T-helper 1 cell treated with Interleukin-12 subunit alpha and Interleukin-12 subunit beta and Interleukin-4 antibody, amounts not matched to agents 30 μg/mL and 1 μg/mL, for 36 hours (primary cell): ENCODE measurements at regions not wholly inside any gene's neighbourhood (a gene's known extent, or its start where the extent isn't known, plus 50 kb on each side); places are given as distances from the start of the nearest gene placed in this dataset.
"Not testable (repeated sequence)": the region's sequence is repeated elsewhere in the genome, so short reads cannot be mapped to it uniquely, and the experiment has no call there.

Source experiments
- H3K27ac Mint-ChIP-seq: one replicate; pipeline ENCODE4 v1.8.0; 2021; ENCODE audit warnings: mild to moderate bottlenecking, mixed read lengths
- H3K27me3 Mint-ChIP-seq: one replicate; pipeline ENCODE4 v1.8.0; 2021; ENCODE audit warnings: low read depth, mixed read lengths
- H3K36me3 Mint-ChIP-seq: one replicate; pipeline ENCODE4 v1.8.0; 2021; ENCODE audit warnings: low read depth, mixed read lengths
- H3K4me1 Mint-ChIP-seq: one replicate; pipeline ENCODE4 v1.8.0; 2021; ENCODE audit warnings: low read depth, mixed read lengths
- H3K4me3 Mint-ChIP-seq: one replicate; pipeline ENCODE4 v1.8.0; 2021; ENCODE audit warnings: mild to moderate bottlenecking, moderate library complexity, mixed read lengths
- H3K9me3 Mint-ChIP-seq: one replicate; pipeline ENCODE4 v1.8.0; 2021; ENCODE audit warnings: mixed read lengths

DNA sequence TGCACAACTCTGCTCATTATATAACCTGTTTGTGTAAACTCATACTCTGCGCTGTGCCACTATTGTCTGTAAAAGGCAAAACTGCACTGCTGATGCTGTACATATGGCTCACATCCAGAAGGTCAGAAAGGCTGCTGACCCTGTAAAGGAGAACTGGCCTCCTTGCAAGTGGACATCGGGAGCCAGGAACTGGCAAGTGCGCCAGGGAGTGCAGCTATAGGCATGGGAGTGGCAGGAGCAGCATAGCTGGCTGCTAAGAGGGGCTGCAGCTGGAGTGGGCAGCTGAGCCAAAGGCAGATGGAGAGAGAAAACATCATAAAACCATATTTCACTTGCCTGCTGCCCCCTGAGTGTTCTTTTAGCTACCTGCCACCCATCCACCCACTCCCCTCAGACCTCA is 2183.4 kb upstream of the ACO1 start:
- Mint-ChIP-seq H3K4me3 (no peak overlapping the region), H3K4me1 (no peaks in the 10 kb centered on the region), H3K9me3 (peaks cover 13% of the 10 kb centered on the region)

DNA sequence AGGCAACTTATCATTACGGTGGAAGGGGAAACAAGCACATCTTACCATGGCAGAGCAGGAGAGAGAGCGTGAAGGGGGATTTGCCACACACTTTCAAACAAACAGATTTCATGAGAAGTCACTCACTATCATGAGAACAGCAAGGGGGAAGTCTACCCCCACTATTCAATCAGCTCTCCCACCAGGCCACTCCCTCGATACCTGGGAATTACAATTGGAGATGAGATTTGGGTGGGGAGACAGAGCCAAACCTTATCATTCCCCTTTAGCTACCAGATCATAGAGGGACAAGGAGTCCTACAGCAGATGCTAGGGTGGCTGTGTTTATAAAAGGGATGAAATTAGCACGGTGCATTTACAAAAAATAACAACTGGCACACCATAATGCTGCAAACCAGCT is 2149.4 kb upstream of the ACO1 start:
- H3K27me3 Mint-ChIP-seq, result no peaks in the 10 kb centered on the region

More for the DNA sequence above, 2183.4 kb upstream of the ACO1 start:
- Mint-ChIP-seq H3K27ac (no peak overlapping the region), H3K27me3 (no peaks in the 10 kb centered on the region), H3K36me3 (no peaks in the 10 kb centered on the region)

DNA sequence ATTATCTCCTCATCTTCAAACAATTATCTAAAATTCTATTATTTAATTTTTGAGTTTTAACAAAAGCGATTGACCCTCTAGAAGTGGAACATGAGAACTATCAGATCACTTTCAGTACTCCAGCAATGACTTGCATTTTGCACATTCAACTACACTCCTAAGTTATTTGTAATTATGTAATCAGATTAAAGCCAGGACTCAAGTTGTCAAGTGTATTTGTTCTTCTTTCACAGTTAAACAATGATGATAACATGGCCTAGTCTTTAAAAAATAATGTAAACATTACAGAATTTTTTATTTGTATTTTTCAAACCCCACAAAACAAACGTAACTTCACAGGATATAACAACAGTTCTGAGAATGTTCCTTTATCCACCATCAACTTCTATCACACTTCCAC is 2148.9 kb upstream of the ACO1 start:
- H3K9me3 Mint-ChIP-seq, result no peaks in the 10 kb centered on the region
- no peak overlapping the region for H3K27ac Mint-ChIP-seq
- no peak overlapping the region for H3K4me3 Mint-ChIP-seq
- H3K27me3 Mint-ChIP-seq, result no peaks in the 10 kb centered on the region
- H3K36me3 Mint-ChIP-seq, result no peaks in the 10 kb centered on the region
- no peaks in the 10 kb centered on the region for H3K4me1 Mint-ChIP-seq

More for the DNA sequence above, 2149.4 kb upstream of the ACO1 start:
- Mint-ChIP-seq H3K9me3 (no peaks in the 10 kb centered on the region), H3K27ac (no peak overlapping the region), H3K4me3 (no peak overlapping the region), H3K4me1 (no peaks in the 10 kb centered on the region), H3K36me3 (no peaks in the 10 kb centered on the region)

DNA sequence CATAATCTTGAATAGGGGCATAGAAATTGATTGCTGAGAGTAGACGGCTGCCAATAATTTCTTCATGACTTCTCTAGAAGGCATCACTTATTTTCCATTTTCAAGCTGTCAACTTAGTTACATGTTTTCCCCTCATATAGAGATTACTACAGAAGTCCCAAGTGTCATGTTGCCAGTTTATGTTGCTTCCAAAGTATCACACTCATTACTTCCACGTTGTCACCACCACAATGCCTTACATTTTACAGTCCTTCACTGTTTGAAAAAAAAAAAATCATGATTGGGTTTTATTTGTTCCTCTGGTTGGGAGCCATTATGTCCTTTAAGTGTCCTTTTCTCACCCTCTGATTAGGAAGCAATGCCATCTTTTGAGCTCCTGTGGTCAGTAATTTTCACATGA is 2144.6 kb upstream of the ACO1 start:
- Mint-ChIP-seq H3K9me3 (no peaks in the 10 kb centered on the region), H3K4me1 (no peaks in the 10 kb centered on the region), H3K27me3 (no peaks in the 10 kb centered on the region), H3K27ac (no peak overlapping the region), H3K36me3 (no peaks in the 10 kb centered on the region), H3K4me3 (no peak overlapping the region)

DNA sequence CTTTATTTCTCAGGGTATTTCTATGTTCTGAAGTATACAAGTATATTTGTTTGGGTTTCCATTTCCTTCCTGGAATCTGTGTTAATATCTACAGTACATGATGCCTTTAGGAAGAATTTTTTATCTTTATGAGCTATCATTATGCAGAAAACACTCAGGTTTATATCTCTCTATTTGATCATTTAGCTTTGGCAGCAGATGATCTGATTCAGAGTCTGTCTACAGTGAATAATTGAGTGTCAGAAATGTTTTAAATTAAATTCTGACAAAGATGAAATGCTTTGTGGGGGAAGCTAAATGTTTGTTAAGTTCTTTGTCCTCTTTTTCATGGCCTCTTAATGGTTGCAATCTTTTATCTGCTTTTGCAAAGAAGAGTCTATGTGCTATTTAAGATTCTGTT is 2141.0 kb upstream of the ACO1 start:
- no peaks in the 10 kb centered on the region for H3K27me3 Mint-ChIP-seq
- no peak overlapping the region for H3K4me3 Mint-ChIP-seq
- no peaks in the 10 kb centered on the region for H3K36me3 Mint-ChIP-seq
- H3K27ac Mint-ChIP-seq, result no peak overlapping the region
- no peaks in the 10 kb centered on the region for H3K4me1 Mint-ChIP-seq
- no peaks in the 10 kb centered on the region for H3K9me3 Mint-ChIP-seq

DNA sequence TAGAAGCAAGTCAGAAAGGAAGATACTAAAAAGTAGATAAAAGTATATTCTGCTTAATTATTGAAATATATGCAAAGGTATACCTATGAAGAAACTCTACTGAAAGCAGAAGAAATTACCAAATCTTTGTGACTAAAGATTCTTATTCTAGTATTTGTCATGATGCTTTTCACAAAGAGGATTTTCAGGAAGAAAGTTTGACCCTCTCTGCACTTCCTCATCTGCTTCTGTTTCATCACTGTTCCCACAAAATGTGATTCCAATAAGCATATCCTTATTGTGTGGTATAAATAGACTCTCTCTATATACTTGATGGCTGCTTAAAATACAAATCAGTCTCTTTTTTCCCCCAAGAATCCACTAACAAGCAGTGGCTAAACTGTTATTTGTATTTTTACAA is 2139.6 kb upstream of the ACO1 start:
- Mint-ChIP-seq H3K4me1 (no peaks in the 10 kb centered on the region), H3K9me3 (no peaks in the 10 kb centered on the region), H3K36me3 (no peaks in the 10 kb centered on the region), H3K27ac (no peak overlapping the region), H3K4me3 (no peak overlapping the region), H3K27me3 (no peaks in the 10 kb centered on the region)

DNA sequence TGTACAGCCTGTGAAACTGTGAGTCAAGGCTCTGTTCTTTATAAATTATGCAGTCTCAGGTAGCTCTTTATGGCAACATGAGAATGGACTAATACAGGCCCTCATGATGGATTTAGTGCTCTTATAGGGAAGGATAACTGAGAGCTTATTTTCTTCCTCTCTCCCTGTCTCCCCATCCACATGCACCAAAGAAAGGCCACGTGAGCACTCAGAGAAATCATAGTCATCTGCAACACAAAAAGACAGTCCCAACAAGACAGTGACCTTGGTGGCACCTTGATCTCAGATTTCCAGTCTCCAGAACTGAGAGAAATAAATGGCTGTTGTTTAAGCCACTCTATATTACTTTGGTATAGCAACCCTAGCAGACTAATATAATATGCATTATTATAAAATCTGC is 2133.6 kb upstream of the ACO1 start:
- Mint-ChIP-seq H3K27ac (no peak overlapping the region), H3K4me1 (no peaks in the 10 kb centered on the region), H3K36me3 (no peaks in the 10 kb centered on the region), H3K4me3 (no peak overlapping the region), H3K27me3 (no peaks in the 10 kb centered on the region), H3K9me3 (no peaks in the 10 kb centered on the region)

DNA sequence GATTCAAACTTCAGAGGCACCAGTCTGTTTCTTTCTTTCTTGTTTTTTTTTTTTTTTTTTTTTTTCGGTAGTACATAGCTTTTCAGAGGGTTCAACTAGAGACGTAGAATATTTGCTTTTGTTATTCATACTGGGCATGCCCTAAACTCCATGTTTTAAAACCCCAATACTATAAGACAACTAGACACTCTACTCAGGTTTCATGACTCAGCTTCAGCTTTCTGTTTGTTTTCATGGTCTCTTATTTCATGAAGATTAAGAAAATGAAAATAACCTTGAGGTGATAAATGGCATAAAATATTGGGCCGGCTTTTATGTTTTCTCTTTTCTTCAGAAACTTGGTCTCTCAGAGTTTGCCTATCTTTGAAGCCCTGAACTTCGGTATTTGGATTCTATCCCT is 2126.3 kb upstream of the ACO1 start:
- H3K36me3 Mint-ChIP-seq, result no peaks in the 10 kb centered on the region
- H3K9me3 Mint-ChIP-seq, result peaks cover 6% of the 10 kb centered on the region
- H3K27me3 Mint-ChIP-seq, result no peaks in the 10 kb centered on the region
- no peaks in the 10 kb centered on the region for H3K4me1 Mint-ChIP-seq
- H3K27ac Mint-ChIP-seq, result no peak overlapping the region
- H3K4me3 Mint-ChIP-seq, result no peak overlapping the region

DNA sequence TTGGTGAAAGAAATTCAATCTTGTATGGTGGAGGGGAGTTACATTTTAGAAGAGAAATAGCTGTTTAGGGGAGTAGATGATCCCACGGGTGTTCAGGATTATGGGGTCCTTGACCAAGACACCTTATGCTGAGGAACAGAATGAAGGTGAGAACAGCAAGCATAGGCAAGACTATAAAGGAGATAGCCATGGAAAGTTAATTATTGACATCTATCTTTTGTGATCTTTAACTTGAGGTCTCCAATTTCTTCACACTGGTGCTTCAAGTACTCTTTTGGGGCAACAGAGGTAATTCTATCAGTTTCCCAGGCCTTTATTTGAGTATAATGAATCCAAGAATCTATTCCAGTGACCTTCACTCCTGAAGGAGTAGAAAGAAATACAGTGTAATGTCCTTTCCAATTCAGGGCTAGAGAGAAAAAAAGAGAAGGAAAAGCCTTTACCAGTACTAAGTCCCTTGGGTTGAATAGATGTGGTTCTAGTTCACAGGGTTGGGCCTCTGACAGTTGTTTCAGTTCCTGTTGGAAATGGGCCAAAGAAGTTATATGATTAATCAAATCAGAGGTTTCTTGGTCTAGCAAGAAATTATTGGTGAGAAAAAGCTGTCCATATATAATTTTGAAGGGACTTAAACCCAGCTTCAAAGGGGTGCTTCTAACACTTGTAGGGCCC is 2104.1 kb upstream of the ACO1 start:
- H3K27ac Mint-ChIP-seq, result no peak overlapping the region
- no peak overlapping the region for H3K4me3 Mint-ChIP-seq
- peaks cover 4% of the 10 kb centered on the region for H3K9me3 Mint-ChIP-seq
- H3K27me3 Mint-ChIP-seq, result no peaks in the 10 kb centered on the region
- no peaks in the 10 kb centered on the region for H3K4me1 Mint-ChIP-seq
- H3K36me3 Mint-ChIP-seq, result no peaks in the 10 kb centered on the region

DNA sequence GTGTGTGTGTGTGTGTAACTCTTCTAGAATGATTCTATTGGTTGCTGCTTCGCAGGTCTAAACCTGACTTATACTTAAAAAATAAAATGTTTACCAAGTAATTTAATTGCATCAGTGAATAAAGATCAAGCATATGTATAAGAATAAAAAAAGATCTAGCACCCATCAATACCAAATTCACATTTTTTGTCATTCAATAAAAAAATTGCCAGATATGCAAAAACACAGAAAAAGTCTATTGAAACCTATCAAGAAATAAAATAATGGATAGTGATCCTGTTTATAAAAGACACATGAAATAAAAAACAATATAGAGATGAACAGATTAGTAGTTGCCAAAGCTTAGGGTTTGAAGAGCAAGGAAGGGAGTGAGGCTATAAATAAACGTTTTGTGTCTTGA is 2095.0 kb upstream of the ACO1 start:
- H3K4me1 Mint-ChIP-seq, result no peaks in the 10 kb centered on the region
- no peaks in the 10 kb centered on the region for H3K36me3 Mint-ChIP-seq
- no peaks in the 10 kb centered on the region for H3K9me3 Mint-ChIP-seq
- no peak overlapping the region for H3K27ac Mint-ChIP-seq
- no peak overlapping the region for H3K4me3 Mint-ChIP-seq
- H3K27me3 Mint-ChIP-seq, result no peaks in the 10 kb centered on the region

DNA sequence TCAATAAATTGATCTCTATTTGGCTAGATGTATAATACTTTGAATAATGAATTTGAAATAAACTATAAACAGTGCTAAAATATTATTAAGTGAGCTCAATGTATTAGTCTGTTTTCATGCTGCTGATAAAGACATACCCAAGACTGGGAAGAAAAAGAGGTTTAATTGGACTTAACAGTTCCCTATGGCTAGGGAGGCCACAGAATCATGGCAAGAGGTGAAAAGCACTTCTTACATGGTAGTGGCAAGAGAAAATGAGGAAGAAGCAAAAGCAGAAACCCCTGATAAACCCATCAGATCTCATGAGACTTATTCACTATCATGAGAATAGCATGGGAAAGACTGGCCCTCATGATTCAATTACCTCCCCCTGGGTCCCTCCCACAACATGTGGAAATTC is 2092.4 kb upstream of the ACO1 start:
- H3K27me3 Mint-ChIP-seq, H3K9me3 Mint-ChIP-seq, H3K4me3 Mint-ChIP-seq, H3K4me1 Mint-ChIP-seq, H3K36me3 Mint-ChIP-seq, H3K27ac Mint-ChIP-seq: not testable (repeated sequence)

DNA sequence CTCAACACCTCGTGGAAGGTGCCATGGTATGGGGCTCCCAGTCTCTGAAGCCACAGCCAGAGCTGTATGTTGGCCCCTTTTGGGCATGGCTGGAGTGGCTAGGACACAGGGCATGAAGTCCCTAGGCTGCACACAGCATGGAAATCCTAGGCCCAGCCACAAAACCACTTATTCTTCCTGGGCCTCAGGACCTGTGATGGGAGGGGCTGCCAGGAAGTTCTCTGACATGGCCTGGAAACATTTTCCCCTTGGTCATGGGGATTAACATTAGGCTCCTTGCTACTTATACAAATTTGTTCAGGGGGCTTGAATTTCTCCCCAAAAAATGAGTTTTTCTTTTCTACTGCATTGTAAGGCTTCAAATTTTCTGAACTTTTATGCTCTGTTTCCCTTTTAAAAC is 2091.2 kb upstream of the ACO1 start:
- no peak overlapping the region for H3K4me3 Mint-ChIP-seq
- no peaks in the 10 kb centered on the region for H3K4me1 Mint-ChIP-seq
- H3K36me3 Mint-ChIP-seq, result no peaks in the 10 kb centered on the region
- H3K27ac Mint-ChIP-seq, result no peak overlapping the region
- H3K9me3 Mint-ChIP-seq, result no peaks in the 10 kb centered on the region
- H3K27me3 Mint-ChIP-seq, result no peaks in the 10 kb centered on the region

DNA sequence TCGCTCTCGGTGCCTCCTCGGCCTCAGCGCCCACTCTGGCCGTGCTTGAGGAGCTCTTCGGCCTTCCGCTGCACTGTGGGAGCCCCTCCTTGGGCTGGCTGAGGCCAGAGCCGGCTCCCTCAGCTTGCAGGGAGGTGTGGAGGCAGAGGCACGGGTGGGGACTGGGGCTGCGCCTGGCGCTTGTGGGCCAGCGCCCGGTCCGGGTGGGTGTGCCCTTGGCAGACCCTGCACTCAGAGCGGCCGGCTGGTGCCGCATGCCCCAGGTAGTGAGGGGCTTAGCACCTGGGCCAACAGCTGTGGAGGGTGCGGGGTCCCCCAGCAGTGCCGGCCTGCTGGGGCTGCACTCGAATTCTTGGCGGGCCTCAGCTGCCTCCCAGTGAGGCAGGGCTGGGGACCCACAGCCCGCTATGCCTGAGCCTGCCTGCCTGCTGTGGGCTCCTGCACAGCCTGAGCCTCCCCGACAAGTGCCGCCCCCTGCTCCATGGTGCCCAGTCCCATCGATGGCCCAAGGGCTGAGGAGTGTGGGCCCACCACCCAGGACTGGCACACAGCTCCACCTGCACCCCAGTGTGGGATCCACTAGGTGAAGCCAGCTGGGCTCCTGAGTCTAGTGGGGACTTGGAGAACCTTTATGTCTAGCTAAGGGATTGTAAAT is 2085.2 kb upstream of the ACO1 start:
- Mint-ChIP-seq H3K36me3 (no peaks in the 10 kb centered on the region), H3K4me1 (no peaks in the 10 kb centered on the region), H3K27ac (no peak overlapping the region), H3K27me3 (no peaks in the 10 kb centered on the region), H3K9me3 (no peaks in the 10 kb centered on the region), H3K4me3 (no peak overlapping the region)

DNA sequence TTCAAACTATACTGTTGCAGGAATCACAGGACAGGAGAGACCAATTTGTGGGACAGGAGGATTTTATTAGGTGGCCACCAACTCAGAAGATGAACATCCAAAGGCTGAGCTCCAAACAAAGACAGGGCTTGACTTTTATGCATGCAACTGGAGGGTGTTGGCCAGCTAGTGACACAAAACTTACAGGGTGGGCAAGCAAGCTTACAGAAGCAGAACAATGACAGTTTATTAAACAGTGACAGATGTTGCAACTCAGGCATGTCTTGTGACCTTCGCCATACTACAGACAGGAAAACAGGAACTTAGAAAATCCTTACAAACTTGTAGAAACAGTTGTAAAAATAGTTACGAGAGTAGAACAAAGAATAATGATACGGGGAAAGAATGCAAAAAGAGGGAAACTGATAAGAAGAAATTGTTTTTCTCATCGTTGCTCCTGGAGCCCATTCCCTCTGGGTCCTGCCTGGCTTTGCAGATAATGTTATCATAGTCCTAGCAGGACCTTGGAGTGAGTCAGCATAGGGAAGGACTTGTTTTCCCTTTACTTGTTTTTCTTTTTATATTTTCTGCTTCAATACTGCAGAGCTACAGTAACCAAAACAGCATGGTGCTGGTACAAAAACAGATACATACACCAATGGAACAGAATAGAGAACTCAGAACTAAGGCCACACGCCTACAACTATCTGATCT is 2083.0 kb upstream of the ACO1 start:
- H3K27ac Mint-ChIP-seq, result no peak overlapping the region
- no peak overlapping the region for H3K4me3 Mint-ChIP-seq
- H3K27me3 Mint-ChIP-seq, result no peaks in the 10 kb centered on the region
- no peaks in the 10 kb centered on the region for H3K9me3 Mint-ChIP-seq
- H3K4me1 Mint-ChIP-seq, result no peaks in the 10 kb centered on the region
- no peaks in the 10 kb centered on the region for H3K36me3 Mint-ChIP-seq

DNA sequence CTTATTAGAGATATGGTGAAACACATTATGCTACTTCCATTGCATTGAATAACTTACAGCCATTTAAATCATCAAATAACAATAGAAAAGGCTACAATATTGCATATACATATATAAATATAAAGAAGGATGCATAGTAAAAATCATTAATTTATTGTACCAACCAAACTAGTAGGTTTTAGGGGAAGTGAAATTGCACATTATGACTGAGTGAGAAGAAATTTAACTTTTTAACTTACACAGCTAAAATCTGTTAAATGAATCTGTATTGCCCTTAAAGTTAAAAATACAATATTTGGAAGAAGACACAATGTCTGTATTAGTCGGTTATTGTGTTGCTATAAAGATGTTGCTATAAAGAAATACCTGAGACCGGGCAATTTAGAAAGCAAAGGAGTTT is 2073.7 kb upstream of the ACO1 start:
- no peaks in the 10 kb centered on the region for H3K36me3 Mint-ChIP-seq
- no peak overlapping the region for H3K27ac Mint-ChIP-seq
- no peaks in the 10 kb centered on the region for H3K4me1 Mint-ChIP-seq
- H3K9me3 Mint-ChIP-seq, result no peaks in the 10 kb centered on the region
- H3K4me3 Mint-ChIP-seq, result no peak overlapping the region
- no peaks in the 10 kb centered on the region for H3K27me3 Mint-ChIP-seq
